ENCODE measurements at regions not wholly inside any gene's neighbourhood (a gene's known extent, or its start where the extent isn't known, plus 50 kb on each side); places are given as distances from the start of the nearest gene placed in this dataset.

- Histone ChIP-seq H3K4me1 (ENCODE audit: control insufficient read depth, extremely low read depth, insufficient read depth, low read length) (peaks cover 7% of the 10 kb centered on the region), H3K9ac (replicated peaks; ENCODE audit: extremely low read depth, insufficient read depth, low read length) (no peak overlapping the region), H3K4me2 (ENCODE audit: insufficient read depth, low read length) (no peak overlapping the region), H3K9me1 (replicated peaks; ENCODE audit: control insufficient read depth, extremely low read depth, insufficient read depth, low read length) (no peaks in the 10 kb centered on the region), H3K27ac (ENCODE audit: insufficient read depth, low read depth, low read length) (no peak overlapping the region), H2AFZ (ENCODE audit: low read depth, low read length) (no peak overlapping the region), H3K79me2 (ENCODE audit: control insufficient read depth, insufficient read depth, low read length) (no peaks in the 10 kb centered on the region), H3K4me3 (replicated peaks in 1 of 3; ENCODE audit: insufficient read depth in 1 of 3, low read depth in 1 of 3, low read length in 3 of 3) (no peak overlapping the region), H3K9me3 (replicated peaks; ENCODE audit: control insufficient read depth, insufficient read depth, low read length) (no peaks in the 10 kb centered on the region), H3K36me3 (ENCODE audit: control insufficient read depth in 2 of 2, extremely low read depth in 1 of 2, insufficient read depth in 2 of 2, low read length in 2 of 2) (no peaks in the 10 kb centered on the region), H4K20me1 (replicated peaks; ENCODE audit: control insufficient read depth, extremely low read depth, insufficient read depth, low read length) (no peaks in the 10 kb centered on the region), H3K27me3 (ENCODE audit: control insufficient read depth in 2 of 2, insufficient read depth in 2 of 2, low read length in 2 of 2) (no peaks in the 10 kb centered on the region)
- ChIA-PET CTCF (interaction anchor here (1.0 kb wide), 1 partner anchor 24 kb away, joined by 3 read pairs; no protein-coding TSS in a partner anchor), POLR2A (no interaction called here)
- intact Hi-C loops (cut with micrococcal nuclease) = no loop called here
- dilution Hi-C loops (cut with MboI; ENCODE audit: extremely low pct_ligation_motif_present, low sequenced_read_pairs) = no loop called here
- DNase-seq (ENCODE audit: low read depth, low spot score) (no peak), FAIRE-seq (no peak)
- no TSS peak for BruUV-seq (replicated peaks)
- TF ChIP-seq MYC (IDR thresholded peaks at IDR 0.05; ENCODE audit: low read depth, low read length) (no peak), JUN (IDR thresholded peaks at IDR 0.05; ENCODE audit: borderline replicate concordance, insufficient read depth, insufficient read length, low read depth) (no peak), CTCF (IDR thresholded peaks at IDR 0.05; ENCODE audit: extremely low read depth in 1 of 2, insufficient read depth in 1 of 2, low read depth in 1 of 2, low read length in 2 of 2) (no peak), FOS (IDR thresholded peaks at IDR 0.05; ENCODE audit: borderline replicate concordance, insufficient read depth, low read length) (no peak), GATA2 (IDR thresholded peaks at IDR 0.05; ENCODE audit: insufficient read depth, insufficient read length, low read depth, low read length) (no peak), EZH2 (IDR thresholded peaks at IDR 0.05; ENCODE audit: borderline replicate concordance, low read depth, low read length, severe bottlenecking) (no peak), POLR2A (IDR thresholded peaks at IDR 0.05; ENCODE audit: low read depth, low read length) (no peak), POLR2AphosphoS5 (IDR thresholded peaks at IDR 0.05; ENCODE audit: insufficient read depth, low read depth, low read length) (no peak), MAX (IDR thresholded peaks at IDR 0.05; ENCODE audit: insufficient read depth, insufficient read length) (no peak)
Observed at GRCh38 chr2:186100636-186101035, 362.0 kb downstream of the FSIP2 start.

All from endothelial cell of umbilical vein (primary cell).